Glutamatergic neuron (in vitro differentiated cells): ENCODE measurements at regions not wholly inside any gene's neighbourhood (a gene's known extent, or its start where the extent isn't known, plus 50 kb on each side); places are given as distances from the start of the nearest gene placed in this dataset.

Experiments
- DNase-seq: peaks from one replicate; pipeline ENCODE4 v3.0.0; 2022
- H3K27ac Mint-ChIP-seq: one replicate; pipeline ENCODE4 v1.8.0; 2020; ENCODE audit warnings: mild to moderate bottlenecking, mixed read lengths, inconsistent platforms; ENCODE audit not compliant: unreplicated experiment
- H3K27me3 Mint-ChIP-seq: one replicate; pipeline ENCODE4 v1.8.0; 2020; ENCODE audit warnings: mild to moderate bottlenecking, moderate library complexity, mixed read lengths, inconsistent platforms; ENCODE audit not compliant: unreplicated experiment
- H3K36me3 Mint-ChIP-seq: one replicate; pipeline ENCODE4 v1.8.0; 2020; ENCODE audit warnings: mild to moderate bottlenecking, mixed read lengths, inconsistent platforms; ENCODE audit not compliant: unreplicated experiment
- H3K4me1 Mint-ChIP-seq: one replicate; pipeline ENCODE4 v1.8.0; 2020; ENCODE audit warnings: mild to moderate bottlenecking, low read depth, mixed read lengths, inconsistent platforms; ENCODE audit not compliant: unreplicated experiment
- H3K4me3 Mint-ChIP-seq: one replicate; pipeline ENCODE4 v1.8.0; 2020; ENCODE audit warnings: mild to moderate bottlenecking, mixed read lengths, inconsistent platforms; ENCODE audit not compliant: unreplicated experiment
- H3K9me3 Mint-ChIP-seq: one replicate; pipeline ENCODE4 v1.8.0; 2020; ENCODE audit warnings: mild to moderate bottlenecking, moderate library complexity, mixed read lengths, inconsistent platforms; ENCODE audit not compliant: unreplicated experiment
- TF ChIP-seq, protein P1 (sequence below): fragments of 200-600 bp; sonication (generic); IDR thresholded peaks from one replicate; pipeline ENCODE4 v1.5.0; 2021; ENCODE audit not compliant: partially characterized antibody, unreplicated experiment

- no peaks in the 10 kb centered on the region for H3K9me3 Mint-ChIP-seq
- no peaks in the 10 kb centered on the region for H3K27me3 Mint-ChIP-seq
- TF ChIP-seq, protein P1, sequence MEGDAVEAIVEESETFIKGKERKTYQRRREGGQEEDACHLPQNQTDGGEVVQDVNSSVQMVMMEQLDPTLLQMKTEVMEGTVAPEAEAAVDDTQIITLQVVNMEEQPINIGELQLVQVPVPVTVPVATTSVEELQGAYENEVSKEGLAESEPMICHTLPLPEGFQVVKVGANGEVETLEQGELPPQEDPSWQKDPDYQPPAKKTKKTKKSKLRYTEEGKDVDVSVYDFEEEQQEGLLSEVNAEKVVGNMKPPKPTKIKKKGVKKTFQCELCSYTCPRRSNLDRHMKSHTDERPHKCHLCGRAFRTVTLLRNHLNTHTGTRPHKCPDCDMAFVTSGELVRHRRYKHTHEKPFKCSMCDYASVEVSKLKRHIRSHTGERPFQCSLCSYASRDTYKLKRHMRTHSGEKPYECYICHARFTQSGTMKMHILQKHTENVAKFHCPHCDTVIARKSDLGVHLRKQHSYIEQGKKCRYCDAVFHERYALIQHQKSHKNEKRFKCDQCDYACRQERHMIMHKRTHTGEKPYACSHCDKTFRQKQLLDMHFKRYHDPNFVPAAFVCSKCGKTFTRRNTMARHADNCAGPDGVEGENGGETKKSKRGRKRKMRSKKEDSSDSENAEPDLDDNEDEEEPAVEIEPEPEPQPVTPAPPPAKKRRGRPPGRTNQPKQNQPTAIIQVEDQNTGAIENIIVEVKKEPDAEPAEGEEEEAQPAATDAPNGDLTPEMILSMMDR = no peak
- no peak overlapping the region for H3K4me3 Mint-ChIP-seq
- DNase-seq = no peak
- H3K36me3 Mint-ChIP-seq = no peaks in the 10 kb centered on the region
- no peaks in the 10 kb centered on the region for H3K4me1 Mint-ChIP-seq
- H3K27ac Mint-ChIP-seq = no peak overlapping the region
Measured at GRCh38 chr7:106472741-106473140, 188.0 kb upstream of the NAMPT start.

GRCh38 chr7:106471686-106472440 is 187.1 kb upstream of the NAMPT start:
- Mint-ChIP-seq H3K36me3 (no peaks in the 10 kb centered on the region), H3K9me3 (no peaks in the 10 kb centered on the region), H3K27ac (no peak overlapping the region), H3K27me3 (no peaks in the 10 kb centered on the region), H3K4me1 (no peaks in the 10 kb centered on the region), H3K4me3 (no peak overlapping the region)
- TF ChIP-seq, protein P1 = no peak
- DNase-seq = no peak

GRCh38 chr7:106471021-106471420 is 186.2 kb upstream of the NAMPT start:
- DNase-seq = no peak
- Mint-ChIP-seq H3K36me3 (no peaks in the 10 kb centered on the region), H3K27me3 (no peaks in the 10 kb centered on the region), H3K4me1 (no peaks in the 10 kb centered on the region), H3K4me3 (no peak overlapping the region), H3K27ac (no peak overlapping the region), H3K9me3 (no peaks in the 10 kb centered on the region)
- TF ChIP-seq, protein P1 = no peak

GRCh38 chr7:106466867-106467266 is 182.1 kb upstream of the NAMPT start:
- Mint-ChIP-seq H3K4me3 (no peak overlapping the region), H3K36me3 (no peaks in the 10 kb centered on the region), H3K9me3 (peaks cover under 1% of the 10 kb centered on the region), H3K27ac (no peak overlapping the region), H3K27me3 (peaks cover 1% of the 10 kb centered on the region), H3K4me1 (peaks cover 7% of the 10 kb centered on the region)
- no peak for DNase-seq
- TF ChIP-seq, protein P1 = no peak

- peaks cover 3% of the 10 kb centered on the region for H3K27me3 Mint-ChIP-seq
- peaks cover 7% of the 10 kb centered on the region for H3K4me1 Mint-ChIP-seq
- peaks cover 2% of the 10 kb centered on the region for H3K9me3 Mint-ChIP-seq
- no peaks in the 10 kb centered on the region for H3K36me3 Mint-ChIP-seq
- TF ChIP-seq, protein P1 = no peak
- DNase-seq = no peak
- no peak overlapping the region for H3K27ac Mint-ChIP-seq
- no peak overlapping the region for H3K4me3 Mint-ChIP-seq
Measured at GRCh38 chr7:106465704-106466468, 181.1 kb upstream of the NAMPT start.
